HepG2 (cell line): ENCODE measurements at regions not wholly inside any gene's neighbourhood (a gene's known extent, or its start where the extent isn't known, plus 50 kb on each side); places are given as distances from the start of the nearest gene placed in this dataset.

Source experiments
- DZIP1 ChIP-seq: sonication (generic); formaldehyde crosslinking; IDR thresholded peaks from 2 replicates; pipeline ENCODE4 v1.5.0; 2020; ENCODE audit warnings: mild to moderate bottlenecking, missing genetic modification reagents
- IKZF4 ChIP-seq: sonication (generic); formaldehyde crosslinking; IDR thresholded peaks from 2 replicates; pipeline ENCODE4 v1.5.1; 2020; ENCODE audit warnings: borderline replicate concordance, mild to moderate bottlenecking, low read depth, missing genetic modification reagents; ENCODE audit errors: not compliant biosample characterization
- ZNF543 ChIP-seq: sonication (generic); formaldehyde crosslinking; IDR thresholded peaks from 2 replicates; pipeline ENCODE4 v1.4.0; 2020; ENCODE audit warnings: mild to moderate bottlenecking, missing genetic modification reagents
- ZNF558 ChIP-seq: sonication (generic); formaldehyde crosslinking; IDR thresholded peaks from 2 replicates; pipeline ENCODE4 v1.9.0; 2022; ENCODE audit warnings: mild to moderate bottlenecking, missing genetic modification reagents, borderline replicate concordance
- TF ChIP-seq, protein P1 (sequence below): sonication (generic); formaldehyde crosslinking; IDR thresholded peaks from 2 replicates; pipeline ENCODE4 v1.5.0; 2020; ENCODE audit warnings: mild to moderate bottlenecking, missing genetic modification reagents, moderate library complexity

GRCh38 chr7:10521306-10521705 lies 452.4 kb upstream of the PHF14 start:
- TF ChIP-seq ZNF558 (CRISPR knock-in tag) (no peak), IKZF4 (no peak), DZIP1 (CRISPR knock-in tag) (no peak), ZNF543 (CRISPR knock-in tag) (no peak)
- TF ChIP-seq, protein P1, sequence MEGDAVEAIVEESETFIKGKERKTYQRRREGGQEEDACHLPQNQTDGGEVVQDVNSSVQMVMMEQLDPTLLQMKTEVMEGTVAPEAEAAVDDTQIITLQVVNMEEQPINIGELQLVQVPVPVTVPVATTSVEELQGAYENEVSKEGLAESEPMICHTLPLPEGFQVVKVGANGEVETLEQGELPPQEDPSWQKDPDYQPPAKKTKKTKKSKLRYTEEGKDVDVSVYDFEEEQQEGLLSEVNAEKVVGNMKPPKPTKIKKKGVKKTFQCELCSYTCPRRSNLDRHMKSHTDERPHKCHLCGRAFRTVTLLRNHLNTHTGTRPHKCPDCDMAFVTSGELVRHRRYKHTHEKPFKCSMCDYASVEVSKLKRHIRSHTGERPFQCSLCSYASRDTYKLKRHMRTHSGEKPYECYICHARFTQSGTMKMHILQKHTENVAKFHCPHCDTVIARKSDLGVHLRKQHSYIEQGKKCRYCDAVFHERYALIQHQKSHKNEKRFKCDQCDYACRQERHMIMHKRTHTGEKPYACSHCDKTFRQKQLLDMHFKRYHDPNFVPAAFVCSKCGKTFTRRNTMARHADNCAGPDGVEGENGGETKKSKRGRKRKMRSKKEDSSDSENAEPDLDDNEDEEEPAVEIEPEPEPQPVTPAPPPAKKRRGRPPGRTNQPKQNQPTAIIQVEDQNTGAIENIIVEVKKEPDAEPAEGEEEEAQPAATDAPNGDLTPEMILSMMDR (CRISPR knock-in tag) = no peak
